Common myeloid progenitor, CD34-positive (primary cell): ENCODE measurements at regions not wholly inside any gene's neighbourhood (a gene's known extent, or its start where the extent isn't known, plus 50 kb on each side); places are given as distances from the start of the nearest gene placed in this dataset.

Experiments
- CTCF ChIA-PET: fragments of 350-600 bp; sonication (Branson Sonifier 250); formaldehyde crosslinking; loops from one replicate; lab custom pipeline; 2021; ENCODE audit warnings: antibody characterized with exemption; lab: Charles Lee
- POLR2A ChIA-PET: fragments of 350-600 bp; sonication (Branson Sonifier 250); formaldehyde crosslinking; loops from one replicate; lab custom pipeline; 2021; ENCODE audit warnings: antibody characterized with exemption; lab: Charles Lee
- DNase-seq, 3 donors: peaks; one replicate each; pipeline versions ENCODE4 v3.0.0 to v3.0.0-alpha.2; 2013
- H3K27ac ChIP-seq, 2 experiments: 1 replicate in 1 of 2; 2 replicates in 1 of 2; pipeline ENCODE4 v1.7.0; 2013; ENCODE audit warnings: inconsistent platforms in 2 of 2, low read length in 2 of 2, mild to moderate bottlenecking in 2 of 2, low read depth in 1 of 2, moderate library complexity in 1 of 2; ENCODE audit not compliant: severe bottlenecking in 2 of 2, insufficient read depth in 1 of 2, poor library complexity in 1 of 2
- H3K27me3 ChIP-seq, 5 experiments: replicated peaks in 2 of 5; 1 replicate in 3 of 5; 2 replicates in 2 of 5; pipeline versions ENCODE4 v1.6.1 to v1.7.0; 2013; ENCODE audit warnings: low read length in 4 of 5, mild to moderate bottlenecking in 2 of 5, moderate library complexity in 2 of 5, inconsistent platforms in 1 of 5; ENCODE audit not compliant: insufficient read depth in 5 of 5, control insufficient read depth in 4 of 5
- H3K36me3 ChIP-seq, 4 experiments: 1 replicate in 2 of 4; 2 replicates in 2 of 4; pipeline versions ENCODE4 v1.6.1 to v1.7.0; 2013; ENCODE audit warnings: low read length in 3 of 4, control low read depth in 1 of 4, mild to moderate bottlenecking in 1 of 4; ENCODE audit not compliant: control insufficient read depth in 4 of 4, insufficient read depth in 4 of 4
- H3K4me1 ChIP-seq, 4 experiments: 1 replicate in 3 of 4; 2 replicates in 1 of 4; pipeline versions ENCODE4 v1.6.1 to v1.7.1; 2013; ENCODE audit warnings: low read length in 3 of 4, mild to moderate bottlenecking in 3 of 4, control low read depth in 1 of 4, inconsistent platforms in 1 of 4, moderate library complexity in 1 of 4; ENCODE audit not compliant: control insufficient read depth in 4 of 4, insufficient read depth in 4 of 4; ENCODE audit errors: control extremely low read depth in 1 of 4
- H3K4me3 ChIP-seq, 7 experiments: 1 replicate in 4 of 7; 2 replicates in 3 of 7; pipeline versions ENCODE4 v1.5.1 to v1.7.0; 2013; ENCODE audit warnings: mild to moderate bottlenecking in 7 of 7, low read length in 6 of 7, moderate library complexity in 6 of 7, inconsistent platforms in 2 of 7, low read depth in 2 of 7, control low read depth in 1 of 7; ENCODE audit not compliant: insufficient read depth in 4 of 7, control insufficient read depth in 1 of 7; ENCODE audit errors: extremely low read depth in 1 of 7
- H3K9me3 ChIP-seq, 5 experiments: 1 replicate in 4 of 5; 2 replicates in 1 of 5; pipeline versions ENCODE4 v1.6.1 to v1.7.1; 2013; ENCODE audit warnings: low read length in 4 of 5, mild to moderate bottlenecking in 2 of 5, inconsistent platforms in 1 of 5, low read depth in 1 of 5, moderate library complexity in 1 of 5; ENCODE audit not compliant: control insufficient read depth in 4 of 5, insufficient read depth in 2 of 5; ENCODE audit errors: control extremely low read depth in 1 of 5
- WGBS: methylation state at CpG from one replicate; pipeline ENCODE4 v1.1.5; 2013; ENCODE audit not compliant: insufficient coverage; 5-methylcytosine and 5-hydroxymethylcytosine counted together

- 96% methylated on average over 4 of the region's 4 CpGs for WGBS
- Histone ChIP-seq H3K4me3 (no peak overlapping the region), H3K4me1 (no peaks in the 10 kb centered on the region), H3K27me3 (peaks cover 0 to 6% (median 0%) of the 10 kb centered on the region in 5 experiments), H3K9me3 (no peaks in the 10 kb centered on the region), H3K36me3 (no peaks in the 10 kb centered on the region), H3K27ac (no peak overlapping the region)
- no peak for DNase-seq
- CTCF ChIA-PET, result no interaction called here
- POLR2A ChIA-PET, result no interaction called here
These were observed 68.8 kb downstream of the KIF4B start for GRCh38 chr5:155082401-155082800.

GRCh38 chr5:155085282-155085989 lies 71.9 kb downstream of the KIF4B start:
- CTCF ChIA-PET, result no interaction called here

DNA sequence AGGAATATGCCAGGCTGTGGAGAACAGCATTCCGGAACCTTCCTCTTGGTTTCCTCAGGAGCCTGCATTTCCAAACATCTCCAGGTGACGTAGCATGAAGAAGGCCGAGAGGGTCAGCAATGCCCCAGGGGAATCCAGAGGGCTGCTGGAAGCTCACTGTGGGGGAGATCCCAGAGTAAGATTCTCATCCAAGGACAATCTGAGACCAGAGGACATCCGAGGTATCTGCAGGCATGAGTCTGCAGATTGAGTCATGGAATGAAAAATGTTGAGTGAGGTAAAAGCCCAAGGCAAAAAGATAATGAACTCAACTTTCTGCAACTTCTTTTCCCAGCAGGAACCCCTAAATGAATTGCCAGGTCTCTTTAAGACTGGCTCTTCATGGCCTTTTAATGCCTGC lies 73.5 kb downstream of the KIF4B start:
- no peaks in the 10 kb centered on the region for H3K36me3 ChIP-seq
- no peak for DNase-seq
- H3K27me3 ChIP-seq, result peaks cover 0 to 3% (median 2%) of the 10 kb centered on the region in 5 experiments
- no peak overlapping the region for H3K27ac ChIP-seq
- H3K4me3 ChIP-seq, result no peak overlapping the region
- no peaks in the 10 kb centered on the region for H3K9me3 ChIP-seq
- ChIA-PET POLR2A (no interaction called here), CTCF (no interaction called here)
- no peaks in the 10 kb centered on the region for H3K4me1 ChIP-seq
- 90% methylated on average over 4 of the region's 4 CpGs for WGBS

More at GRCh38 chr5:155085282-155085989, 71.9 kb downstream of the KIF4B start:
- Histone ChIP-seq H3K36me3 (no peaks in the 10 kb centered on the region), H3K27me3 (peaks cover 0 to 3% (median 0%) of the 10 kb centered on the region in 5 experiments), H3K27ac (no peak overlapping the region), H3K9me3 (no peaks in the 10 kb centered on the region), H3K4me3 (no peak overlapping the region), H3K4me1 (no peaks in the 10 kb centered on the region)
- WGBS, result 100% methylated on average over 2 of the region's 4 CpGs
- POLR2A ChIA-PET, result no interaction called here
- DNase-seq, result no peak

DNA sequence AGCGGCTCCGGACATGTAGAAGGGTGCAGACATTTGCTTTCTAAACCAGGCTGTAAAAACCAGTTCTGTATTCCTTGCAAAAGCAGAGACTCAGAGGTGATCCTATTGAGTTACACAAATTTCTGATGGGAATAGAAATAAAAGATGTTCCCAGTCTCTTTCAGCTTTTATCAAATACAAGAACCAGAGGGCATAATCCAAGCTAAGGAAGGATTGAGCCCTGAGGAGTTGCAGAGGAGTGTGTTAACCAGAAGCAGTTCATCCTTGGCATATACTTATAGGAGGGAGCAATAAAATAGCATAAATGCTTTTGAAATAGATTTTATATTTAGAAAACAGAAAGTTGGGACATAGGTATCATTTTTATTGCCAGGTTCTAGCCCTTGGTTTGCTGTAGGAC lies 75.3 kb downstream of the KIF4B start:
- Histone ChIP-seq H3K9me3 (no peaks in the 10 kb centered on the region), H3K4me1 (no peaks in the 10 kb centered on the region), H3K36me3 (no peaks in the 10 kb centered on the region), H3K27ac (no peak overlapping the region), H3K4me3 (no peak overlapping the region), H3K27me3 (peaks cover 0 to 3% (median 2%) of the 10 kb centered on the region in 5 experiments)
- POLR2A ChIA-PET, result no interaction called here
- DNase-seq, result no peak
- WGBS, result 95% methylated on average over 2 of the region's 2 CpGs
- CTCF ChIA-PET, result no interaction called here

DNA sequence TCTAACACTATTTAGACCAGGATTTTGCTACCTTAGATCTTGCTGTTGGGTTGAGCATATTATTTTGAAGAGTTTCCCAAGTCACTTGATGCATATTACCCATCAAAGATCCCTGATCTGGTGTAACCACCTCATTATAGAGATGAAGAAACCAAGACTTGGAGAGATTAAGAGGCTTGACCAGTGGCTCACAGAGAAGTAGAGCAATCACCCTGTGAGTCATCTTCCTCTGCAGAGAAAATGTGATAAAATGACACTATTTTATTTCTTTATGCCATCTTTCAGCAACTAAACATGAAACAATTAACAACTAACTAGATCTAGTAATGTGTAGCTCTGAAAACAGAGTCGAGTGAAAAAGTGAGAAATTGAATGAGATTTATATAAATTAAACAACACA lies 76.1 kb downstream of the KIF4B start:
- Histone ChIP-seq H3K4me3 (no peak overlapping the region), H3K36me3 (no peaks in the 10 kb centered on the region), H3K27ac (no peak overlapping the region), H3K4me1 (no peaks in the 10 kb centered on the region), H3K9me3 (no peaks in the 10 kb centered on the region), H3K27me3 (peaks cover 0 to 3% (median 2%) of the 10 kb centered on the region in 5 experiments)
- ChIA-PET POLR2A (no interaction called here), CTCF (no interaction called here)
- no CpG with 5 or more reads among the region's 1 CpG for WGBS
- no peak for DNase-seq

DNA sequence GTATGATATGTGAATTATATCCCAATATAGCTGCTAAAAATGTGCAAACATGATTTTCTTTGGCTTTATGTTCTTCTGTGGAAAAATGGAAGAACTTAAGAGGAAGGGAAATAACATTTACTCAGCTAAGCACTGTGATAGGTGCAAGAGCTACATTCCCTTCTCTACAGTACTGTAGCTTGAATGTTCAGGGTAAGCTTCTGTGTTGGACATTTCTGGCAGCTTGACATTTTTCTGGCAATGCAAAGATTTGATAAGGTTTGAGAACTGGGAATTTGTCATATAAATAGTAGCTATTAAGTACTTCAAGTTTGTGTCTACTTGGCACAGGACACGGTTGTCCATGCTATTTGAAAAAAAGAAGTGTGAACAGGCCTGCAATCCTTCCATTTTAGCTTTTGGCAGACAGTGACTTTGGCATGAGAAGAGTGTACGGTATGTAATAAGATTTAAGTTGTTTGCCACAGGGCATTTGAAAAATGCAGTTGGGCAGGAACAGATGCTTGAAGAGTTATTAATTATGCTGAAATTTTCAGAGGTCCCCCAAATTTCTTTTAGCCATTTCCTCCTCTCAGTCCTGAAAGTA lies 77.6 kb downstream of the KIF4B start:
- no peak for DNase-seq
- Histone ChIP-seq H3K27ac (no peak overlapping the region), H3K9me3 (no peaks in the 10 kb centered on the region), H3K4me3 (no peak overlapping the region), H3K4me1 (no peaks in the 10 kb centered on the region), H3K27me3 (peaks cover 0 to 2% (median 0%) of the 10 kb centered on the region in 5 experiments), H3K36me3 (no peaks in the 10 kb centered on the region)
- CTCF ChIA-PET, result no interaction called here
- WGBS, result 100% methylated on average over 2 of the region's 2 CpGs
- POLR2A ChIA-PET, result no interaction called here
